ENCODE measurements at regions not wholly inside any gene's neighbourhood (a gene's known extent, or its start where the extent isn't known, plus 50 kb on each side); places are given as distances from the start of the nearest gene placed in this dataset.

DNA sequence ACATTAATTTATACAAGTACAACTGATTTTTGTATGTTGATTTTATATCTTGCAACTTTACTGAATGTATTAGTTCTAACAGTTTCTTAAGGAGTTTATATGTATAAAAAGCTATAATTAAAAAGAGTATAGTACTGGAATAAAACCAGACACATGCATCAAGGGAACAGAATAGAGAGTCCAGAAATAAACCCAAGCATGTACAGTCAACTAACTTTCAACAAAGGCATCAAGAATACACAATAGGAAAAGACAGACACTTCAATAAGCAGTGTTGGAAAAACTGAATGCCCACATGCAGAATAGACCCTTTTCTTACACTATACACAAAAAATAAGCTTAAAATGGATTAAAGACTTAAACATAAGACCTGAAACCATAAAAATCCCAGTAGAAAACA, 170.9 kb downstream of the ICE1 start:
- Mint-ChIP-seq H3K4me3 (ENCODE audit: low read depth, unreplicated experiment) (no peak overlapping the region), H3K27me3 (ENCODE audit: unreplicated experiment) (no peaks in the 10 kb centered on the region), H3K4me1 (ENCODE audit: low read depth, unreplicated experiment) (no peaks in the 10 kb centered on the region), H3K27ac (ENCODE audit: unreplicated experiment) (no peak overlapping the region), H3K9me3 (ENCODE audit: low read depth, unreplicated experiment) (peaks cover 11% of the 10 kb centered on the region), H3K36me3 (ENCODE audit: insufficient read depth, unreplicated experiment) (no peaks in the 10 kb centered on the region)
- intact Hi-C loops (cut with micrococcal nuclease; ENCODE audit: unreplicated experiment), result no loop called here
- no peak for DNase-seq
- BruUV-seq (replicated peaks), result no TSS peak
- TF ChIP-seq, protein P1, sequence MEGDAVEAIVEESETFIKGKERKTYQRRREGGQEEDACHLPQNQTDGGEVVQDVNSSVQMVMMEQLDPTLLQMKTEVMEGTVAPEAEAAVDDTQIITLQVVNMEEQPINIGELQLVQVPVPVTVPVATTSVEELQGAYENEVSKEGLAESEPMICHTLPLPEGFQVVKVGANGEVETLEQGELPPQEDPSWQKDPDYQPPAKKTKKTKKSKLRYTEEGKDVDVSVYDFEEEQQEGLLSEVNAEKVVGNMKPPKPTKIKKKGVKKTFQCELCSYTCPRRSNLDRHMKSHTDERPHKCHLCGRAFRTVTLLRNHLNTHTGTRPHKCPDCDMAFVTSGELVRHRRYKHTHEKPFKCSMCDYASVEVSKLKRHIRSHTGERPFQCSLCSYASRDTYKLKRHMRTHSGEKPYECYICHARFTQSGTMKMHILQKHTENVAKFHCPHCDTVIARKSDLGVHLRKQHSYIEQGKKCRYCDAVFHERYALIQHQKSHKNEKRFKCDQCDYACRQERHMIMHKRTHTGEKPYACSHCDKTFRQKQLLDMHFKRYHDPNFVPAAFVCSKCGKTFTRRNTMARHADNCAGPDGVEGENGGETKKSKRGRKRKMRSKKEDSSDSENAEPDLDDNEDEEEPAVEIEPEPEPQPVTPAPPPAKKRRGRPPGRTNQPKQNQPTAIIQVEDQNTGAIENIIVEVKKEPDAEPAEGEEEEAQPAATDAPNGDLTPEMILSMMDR (IDR thresholded peaks at IDR 0.05; ENCODE audit: unreplicated experiment), result no peak
- CTCF ChIA-PET, result interaction anchor here (0.6 kb wide), 1 partner anchor 72 kb away, joined by 3 read pairs; no protein-coding TSS in a partner anchor

DNA sequence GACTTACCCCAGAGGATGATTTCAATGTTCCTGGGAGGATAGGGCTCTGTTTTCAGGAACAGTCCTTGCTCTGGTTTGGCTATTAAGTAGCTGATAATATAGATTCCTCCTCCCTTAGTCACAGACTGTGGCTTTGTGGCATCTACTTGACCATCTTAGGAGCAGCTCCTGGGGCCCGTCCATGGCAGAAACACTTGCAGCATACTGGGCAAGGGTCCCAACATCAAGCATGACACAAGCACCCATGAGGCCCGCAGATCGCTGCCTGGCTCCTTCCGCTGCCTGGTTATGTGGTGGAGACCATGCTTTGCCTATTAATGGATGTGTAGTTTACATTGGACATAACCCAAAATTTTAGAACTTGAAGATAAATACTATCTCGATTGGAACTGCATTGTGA, 170.1 kb downstream of the ICE1 start:
- H3K9me3 Mint-ChIP-seq (ENCODE audit: low read depth, unreplicated experiment), result peaks cover 13% of the 10 kb centered on the region
- TF ChIP-seq, protein P1 (IDR thresholded peaks at IDR 0.05; ENCODE audit: unreplicated experiment), result no peak
- no peak for DNase-seq
- no TSS peak for BruUV-seq (replicated peaks)
- H3K4me3 Mint-ChIP-seq (ENCODE audit: low read depth, unreplicated experiment), result no peak overlapping the region
- intact Hi-C loops (cut with micrococcal nuclease; ENCODE audit: unreplicated experiment), result no loop called here
- H3K27me3 Mint-ChIP-seq (ENCODE audit: unreplicated experiment), result peaks cover 2% of the 10 kb centered on the region
- no peaks in the 10 kb centered on the region for H3K4me1 Mint-ChIP-seq (ENCODE audit: low read depth, unreplicated experiment)
- H3K36me3 Mint-ChIP-seq (ENCODE audit: insufficient read depth, unreplicated experiment), result no peaks in the 10 kb centered on the region
- CTCF ChIA-PET, result no interaction called here
- H3K27ac Mint-ChIP-seq (ENCODE audit: unreplicated experiment), result no peak overlapping the region

DNA sequence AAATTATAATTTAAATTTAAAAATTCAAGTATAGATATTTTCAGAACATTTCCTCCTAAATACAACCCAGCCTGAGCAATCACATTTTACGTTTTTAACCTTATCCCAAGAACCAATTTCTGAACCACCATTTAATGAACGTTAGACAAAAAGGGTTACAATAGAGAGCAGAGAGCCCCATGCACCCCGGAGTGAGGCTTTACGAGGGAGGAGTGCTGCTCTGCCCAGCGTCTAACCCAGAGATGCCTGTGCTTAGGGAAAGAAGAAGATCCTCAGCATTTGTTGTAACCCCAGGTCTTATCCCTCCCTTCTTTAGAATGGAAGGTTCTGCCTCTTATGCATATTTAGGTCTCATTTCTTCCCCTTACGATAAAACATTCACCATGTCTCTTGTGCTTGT, 169.1 kb downstream of the ICE1 start:
- H3K27me3 Mint-ChIP-seq (ENCODE audit: unreplicated experiment), result peaks cover 8% of the 10 kb centered on the region
- H3K9me3 Mint-ChIP-seq (ENCODE audit: low read depth, unreplicated experiment), result peaks cover 18% of the 10 kb centered on the region
- intact Hi-C loops (cut with micrococcal nuclease; ENCODE audit: unreplicated experiment), result no loop called here
- DNase-seq, result no peak
- TF ChIP-seq, protein P1 (IDR thresholded peaks at IDR 0.05; ENCODE audit: unreplicated experiment), result no peak
- no peak overlapping the region for H3K27ac Mint-ChIP-seq (ENCODE audit: unreplicated experiment)
- CTCF ChIA-PET, result no interaction called here
- BruUV-seq (replicated peaks), result no TSS peak
- no peak overlapping the region for H3K4me3 Mint-ChIP-seq (ENCODE audit: low read depth, unreplicated experiment)
- H3K4me1 Mint-ChIP-seq (ENCODE audit: low read depth, unreplicated experiment), result no peaks in the 10 kb centered on the region
- no peaks in the 10 kb centered on the region for H3K36me3 Mint-ChIP-seq (ENCODE audit: insufficient read depth, unreplicated experiment)

DNA sequence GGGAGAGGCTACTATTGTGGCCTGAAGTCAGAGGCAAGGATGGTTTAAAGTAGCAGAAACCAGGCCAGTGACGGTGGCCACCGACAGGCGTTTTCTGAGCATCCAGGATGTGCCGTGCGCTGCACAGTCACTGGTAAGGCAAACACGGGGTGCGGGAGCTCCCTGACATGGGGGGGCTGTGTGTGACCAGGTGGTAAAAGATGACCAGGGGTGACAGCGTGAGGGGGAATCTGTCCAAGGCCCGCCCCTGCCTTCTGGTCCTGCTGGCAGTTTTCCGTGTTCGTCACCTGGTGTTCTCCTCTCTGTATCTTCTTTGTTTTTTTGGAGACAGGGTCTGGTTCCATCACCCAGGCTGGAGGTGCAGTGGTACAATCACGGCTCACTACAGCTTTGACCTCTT, 167.4 kb downstream of the ICE1 start:
- no peak overlapping the region for H3K27ac Mint-ChIP-seq (ENCODE audit: unreplicated experiment)
- DNase-seq, result no peak
- H3K9me3 Mint-ChIP-seq (ENCODE audit: low read depth, unreplicated experiment), result peaks cover 16% of the 10 kb centered on the region
- H3K4me3 Mint-ChIP-seq (ENCODE audit: low read depth, unreplicated experiment), result no peak overlapping the region
- H3K4me1 Mint-ChIP-seq (ENCODE audit: low read depth, unreplicated experiment), result no peaks in the 10 kb centered on the region
- no peaks in the 10 kb centered on the region for H3K36me3 Mint-ChIP-seq (ENCODE audit: insufficient read depth, unreplicated experiment)
- TF ChIP-seq, protein P1 (IDR thresholded peaks at IDR 0.05; ENCODE audit: unreplicated experiment), result no peak
- BruUV-seq (replicated peaks), result no TSS peak
- intact Hi-C loops (cut with micrococcal nuclease; ENCODE audit: unreplicated experiment), result no loop called here
- peaks cover 8% of the 10 kb centered on the region for H3K27me3 Mint-ChIP-seq (ENCODE audit: unreplicated experiment)
- CTCF ChIA-PET, result no interaction called here

All from Calu3 (cell line).